ENCODE measurements at regions not wholly inside any gene's neighbourhood (a gene's known extent, or its start where the extent isn't known, plus 50 kb on each side); places are given as distances from the start of the nearest gene placed in this dataset.

DNA sequence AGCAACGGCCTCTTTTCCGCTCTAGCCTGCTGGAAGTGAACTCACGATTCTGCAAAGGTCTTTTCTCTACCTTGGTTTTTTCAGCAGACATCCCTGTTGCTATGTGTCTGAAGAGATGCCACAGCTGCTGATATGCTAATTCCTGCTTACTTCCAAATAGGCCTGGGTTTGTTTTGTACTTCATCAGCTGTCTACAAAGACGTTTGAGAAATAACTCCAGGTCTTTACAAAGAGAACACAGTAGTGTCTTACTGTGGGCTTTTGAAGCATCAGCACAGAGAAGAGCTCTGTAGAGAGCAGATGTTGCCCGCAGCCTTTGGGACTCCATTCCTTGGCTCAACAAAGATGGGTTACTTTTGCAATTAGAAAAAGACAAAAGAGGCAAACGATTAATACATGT is 1366.5 kb downstream of the AACS start:
- TF ChIP-seq, protein P1, sequence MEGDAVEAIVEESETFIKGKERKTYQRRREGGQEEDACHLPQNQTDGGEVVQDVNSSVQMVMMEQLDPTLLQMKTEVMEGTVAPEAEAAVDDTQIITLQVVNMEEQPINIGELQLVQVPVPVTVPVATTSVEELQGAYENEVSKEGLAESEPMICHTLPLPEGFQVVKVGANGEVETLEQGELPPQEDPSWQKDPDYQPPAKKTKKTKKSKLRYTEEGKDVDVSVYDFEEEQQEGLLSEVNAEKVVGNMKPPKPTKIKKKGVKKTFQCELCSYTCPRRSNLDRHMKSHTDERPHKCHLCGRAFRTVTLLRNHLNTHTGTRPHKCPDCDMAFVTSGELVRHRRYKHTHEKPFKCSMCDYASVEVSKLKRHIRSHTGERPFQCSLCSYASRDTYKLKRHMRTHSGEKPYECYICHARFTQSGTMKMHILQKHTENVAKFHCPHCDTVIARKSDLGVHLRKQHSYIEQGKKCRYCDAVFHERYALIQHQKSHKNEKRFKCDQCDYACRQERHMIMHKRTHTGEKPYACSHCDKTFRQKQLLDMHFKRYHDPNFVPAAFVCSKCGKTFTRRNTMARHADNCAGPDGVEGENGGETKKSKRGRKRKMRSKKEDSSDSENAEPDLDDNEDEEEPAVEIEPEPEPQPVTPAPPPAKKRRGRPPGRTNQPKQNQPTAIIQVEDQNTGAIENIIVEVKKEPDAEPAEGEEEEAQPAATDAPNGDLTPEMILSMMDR (IDR thresholded peaks at IDR 0.05; ENCODE audit: insufficient read depth, missing control alignments) = no peak
- DNase-seq (ENCODE audit: insufficient read length, low spot score) (no peak), FAIRE-seq (no peak)

DNA sequence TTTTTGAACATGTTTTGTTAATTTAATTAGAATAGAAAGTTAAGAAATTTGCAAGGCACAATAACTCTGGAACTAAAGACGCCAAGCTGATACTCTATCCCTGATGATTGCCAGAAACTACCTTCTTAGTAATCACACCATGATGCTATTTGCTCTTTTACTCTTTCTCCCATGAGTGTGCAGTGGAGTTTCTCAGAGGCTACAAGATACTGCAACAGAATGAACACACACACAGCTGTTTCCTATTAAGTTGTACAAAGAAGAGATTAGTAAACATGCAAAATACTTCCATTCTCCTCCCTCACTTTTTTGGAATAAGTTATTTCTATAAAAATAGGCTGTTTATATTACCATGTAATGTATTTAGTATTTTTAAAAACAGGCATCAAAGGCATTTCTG is 1367.5 kb downstream of the AACS start:
- DNase-seq (ENCODE audit: insufficient read length, low spot score) = no peak
- TF ChIP-seq, protein P1 (IDR thresholded peaks at IDR 0.05; ENCODE audit: insufficient read depth, missing control alignments) = no peak
- no peak for FAIRE-seq

DNA sequence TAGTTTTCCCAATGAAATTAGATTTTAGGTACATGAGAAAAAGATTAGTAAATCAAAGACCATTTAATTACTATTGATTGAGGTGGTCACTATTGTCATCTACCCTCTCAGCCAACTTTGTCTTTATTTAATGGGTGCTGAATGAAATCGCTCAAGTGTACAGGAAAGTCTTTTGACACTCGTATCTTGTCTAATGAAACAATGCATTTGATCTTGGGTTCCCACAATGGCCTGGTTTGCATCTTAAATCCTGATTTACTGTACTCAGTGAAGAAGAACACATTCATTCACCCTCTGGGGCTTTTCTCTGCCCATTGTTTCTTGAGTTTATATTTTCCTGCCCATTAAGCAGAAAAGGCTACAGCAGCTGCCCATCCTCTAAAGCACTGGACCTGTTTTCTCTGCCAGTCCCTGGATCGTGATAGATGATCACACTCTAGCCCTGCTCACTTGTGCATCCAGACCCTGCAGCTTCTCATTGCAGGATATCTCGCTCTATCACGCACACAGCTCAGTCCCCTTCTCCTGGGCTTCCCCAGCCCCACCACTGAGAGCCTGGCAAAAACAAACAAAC is 1369.3 kb downstream of the AACS start:
- DNase-seq (ENCODE audit: insufficient read length, low spot score) (no peak), FAIRE-seq (no peak)
- TF ChIP-seq, protein P1 (IDR thresholded peaks at IDR 0.05; ENCODE audit: insufficient read depth, missing control alignments) = no peak

DNA sequence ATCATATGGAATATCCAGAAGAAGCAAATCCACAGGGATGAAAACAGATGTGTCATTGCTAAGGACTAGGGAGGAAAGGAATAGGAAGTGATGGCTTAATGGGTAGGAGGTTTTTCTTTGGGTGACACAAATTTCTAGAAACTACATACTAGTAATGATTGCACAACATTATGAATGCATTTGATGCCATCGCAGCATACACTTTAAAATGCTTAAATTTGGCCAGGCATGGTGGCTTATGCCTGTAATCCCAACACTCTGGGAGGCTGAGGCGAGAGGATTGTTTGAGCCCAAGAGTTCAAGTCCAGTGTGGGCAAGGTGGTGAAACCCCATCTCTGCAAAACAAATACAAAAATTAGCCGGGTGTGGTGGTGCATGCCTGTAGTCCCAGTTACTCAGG is 1370.8 kb downstream of the AACS start:
- no peak for DNase-seq (ENCODE audit: insufficient read length, low spot score)
- no peak for FAIRE-seq
- TF ChIP-seq, protein P1 (IDR thresholded peaks at IDR 0.05; ENCODE audit: insufficient read depth, missing control alignments) = no peak

DNA sequence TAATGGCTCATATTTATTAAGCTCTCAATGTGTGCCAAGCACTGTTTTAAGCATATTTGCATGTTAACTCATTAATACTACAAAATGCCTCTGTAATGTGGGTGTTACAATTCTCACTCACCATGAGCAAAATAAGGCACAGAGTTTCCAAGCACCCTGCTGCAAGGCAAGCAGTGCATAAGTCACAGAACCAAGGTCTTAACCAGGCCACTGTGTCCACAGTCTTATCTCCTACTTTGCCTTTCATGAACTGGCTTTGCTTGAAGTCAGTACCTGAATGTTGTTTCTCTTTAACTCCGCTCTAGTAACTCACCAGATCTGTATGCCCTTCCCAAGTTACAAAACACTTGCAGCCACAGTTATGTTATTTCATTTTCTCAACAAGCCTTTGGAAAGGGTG is 1372.7 kb downstream of the AACS start:
- FAIRE-seq = no peak
- TF ChIP-seq, protein P1 (IDR thresholded peaks at IDR 0.05; ENCODE audit: insufficient read depth, missing control alignments) = no peak
- DNase-seq (ENCODE audit: insufficient read length, low spot score) = no peak

DNA sequence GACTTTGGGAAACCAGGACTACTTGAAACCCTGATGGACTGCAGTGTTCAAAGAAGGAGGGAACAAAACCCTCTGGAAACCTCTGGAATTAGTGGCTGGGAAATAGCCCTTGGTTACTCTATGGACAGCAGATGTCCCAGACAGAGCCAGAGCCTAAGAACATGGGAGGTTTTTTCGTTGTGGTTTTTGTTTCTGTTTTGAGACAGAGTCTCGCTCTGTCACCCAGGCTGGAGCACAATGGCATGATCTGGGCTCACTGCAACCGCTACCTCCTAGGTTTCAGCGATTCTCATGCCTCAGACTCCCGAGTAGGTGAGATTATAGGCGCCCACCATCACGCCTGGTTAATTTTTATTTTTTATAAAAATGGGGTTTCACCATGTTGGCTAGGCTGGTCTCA is 1378.7 kb downstream of the AACS start:
- TF ChIP-seq, protein P1 (IDR thresholded peaks at IDR 0.05; ENCODE audit: insufficient read depth, missing control alignments) = no peak
- no peak for FAIRE-seq

DNA sequence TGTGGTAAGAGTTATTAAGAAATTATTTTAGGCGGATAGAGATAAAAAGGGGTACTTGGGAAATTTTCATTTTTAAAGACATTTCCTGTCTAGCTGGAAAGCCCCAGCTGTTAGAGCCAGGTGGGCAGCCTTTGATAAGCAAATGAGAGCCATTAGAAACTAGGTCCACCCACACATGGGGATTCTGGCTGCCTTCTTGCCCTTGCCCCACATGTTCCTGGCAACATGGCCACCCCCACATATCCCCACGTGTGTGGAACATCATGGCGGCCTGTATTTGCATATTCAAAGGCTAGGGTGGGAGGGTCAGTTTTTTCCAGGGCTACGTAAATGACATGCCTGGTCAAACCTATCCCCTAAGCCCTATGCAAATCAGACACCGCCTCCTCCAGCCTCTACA is 1382.1 kb downstream of the AACS start:
- TF ChIP-seq, protein P1 (IDR thresholded peaks at IDR 0.05; ENCODE audit: insufficient read depth, missing control alignments) = no peak
- FAIRE-seq = no peak
- no peak for DNase-seq (ENCODE audit: insufficient read length, low spot score)

More for the DNA sequence above, 1378.7 kb downstream of the AACS start:
- DNase-seq (ENCODE audit: insufficient read length, low spot score) = no peak
